HL-60 (cell line): ENCODE measurements at regions not wholly inside any gene's neighbourhood (a gene's known extent, or its start where the extent isn't known, plus 50 kb on each side); places are given as distances from the start of the nearest gene placed in this dataset.

Experiments used
- DNase-seq, 2 experiments: peaks; one replicate each; pipeline ENCODE4 v3.0.0-alpha.2; 2010 to 2020; ENCODE audit warnings: low read depth in 1 of 2, low spot score in 1 of 2
- H3K27ac ChIP-seq: fragments of 250-450 bp; sonication (Bioruptor Pico); replicated peaks from 2 replicates; pipeline ENCODE4 v1.5.1; 2020; ENCODE audit warnings: mild to moderate bottlenecking, moderate library complexity
- H3K27me3 ChIP-seq: fragments of 250-450 bp; sonication (Bioruptor Pico); 2 replicates; pipeline ENCODE4 v1.5.1; 2021; ENCODE audit warnings: mild to moderate bottlenecking, moderate library complexity; ENCODE audit not compliant: insufficient read depth, poor library complexity, severe bottlenecking
- H3K4me3 ChIP-seq: replicated peaks from 2 replicates; pipeline ENCODE4 v1.5.1; 2011; ENCODE audit warnings: mild to moderate bottlenecking, control low read depth, low read length; ENCODE audit not compliant: insufficient read depth
- GABPA ChIP-seq: IDR thresholded peaks from 2 replicates; pipeline ENCODE4 v1.6.1; 2012; ENCODE audit warnings: low read depth
- POLR2AphosphoS5 ChIP-seq: IDR thresholded peaks from 2 replicates; pipeline ENCODE4 v1.6.1; 2012; ENCODE audit warnings: low read depth
- SPI1 ChIP-seq: IDR thresholded peaks from 2 replicates; pipeline ENCODE4 v1.6.1; 2012; ENCODE audit warnings: low read depth, mild to moderate bottlenecking, borderline replicate concordance
- TF ChIP-seq, protein P1 (sequence below): IDR thresholded peaks from one replicate; pipeline ENCODE4 v1.5.1; 2011; ENCODE audit warnings: low read length, control low read depth, inconsistent platforms; ENCODE audit not compliant: insufficient read depth
- TF ChIP-seq, protein P2 (sequence below): IDR thresholded peaks from 2 replicates; pipeline ENCODE4 v1.6.1; 2012; ENCODE audit warnings: low read depth; ENCODE audit not compliant: insufficient replicate concordance

DNA sequence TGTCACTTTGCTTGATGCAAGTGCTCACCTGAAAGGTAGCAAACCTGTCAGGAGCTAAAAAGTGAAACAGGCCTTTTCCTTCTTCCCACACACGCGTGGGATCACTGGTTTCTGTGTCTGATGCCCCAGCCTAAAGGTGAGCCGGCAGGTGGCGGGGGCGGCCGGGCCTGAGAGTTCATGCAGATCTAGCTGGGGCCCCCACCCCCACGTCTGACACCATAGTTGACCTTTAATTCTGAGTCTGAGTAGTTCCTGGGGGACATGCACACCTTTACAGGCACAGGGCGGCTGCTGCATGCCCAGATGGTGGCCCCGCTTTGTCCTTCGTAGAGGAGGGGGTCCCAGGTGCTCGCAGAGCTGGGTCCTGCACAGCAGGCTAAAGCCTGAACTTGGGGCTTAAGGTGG is 345.3 kb downstream of the TEX29 start:
- DNase-seq: no peak
- TF ChIP-seq, protein P1, sequence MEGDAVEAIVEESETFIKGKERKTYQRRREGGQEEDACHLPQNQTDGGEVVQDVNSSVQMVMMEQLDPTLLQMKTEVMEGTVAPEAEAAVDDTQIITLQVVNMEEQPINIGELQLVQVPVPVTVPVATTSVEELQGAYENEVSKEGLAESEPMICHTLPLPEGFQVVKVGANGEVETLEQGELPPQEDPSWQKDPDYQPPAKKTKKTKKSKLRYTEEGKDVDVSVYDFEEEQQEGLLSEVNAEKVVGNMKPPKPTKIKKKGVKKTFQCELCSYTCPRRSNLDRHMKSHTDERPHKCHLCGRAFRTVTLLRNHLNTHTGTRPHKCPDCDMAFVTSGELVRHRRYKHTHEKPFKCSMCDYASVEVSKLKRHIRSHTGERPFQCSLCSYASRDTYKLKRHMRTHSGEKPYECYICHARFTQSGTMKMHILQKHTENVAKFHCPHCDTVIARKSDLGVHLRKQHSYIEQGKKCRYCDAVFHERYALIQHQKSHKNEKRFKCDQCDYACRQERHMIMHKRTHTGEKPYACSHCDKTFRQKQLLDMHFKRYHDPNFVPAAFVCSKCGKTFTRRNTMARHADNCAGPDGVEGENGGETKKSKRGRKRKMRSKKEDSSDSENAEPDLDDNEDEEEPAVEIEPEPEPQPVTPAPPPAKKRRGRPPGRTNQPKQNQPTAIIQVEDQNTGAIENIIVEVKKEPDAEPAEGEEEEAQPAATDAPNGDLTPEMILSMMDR: no peak
- no peak for TF ChIP-seq SPI1
- TF ChIP-seq, protein P2, sequence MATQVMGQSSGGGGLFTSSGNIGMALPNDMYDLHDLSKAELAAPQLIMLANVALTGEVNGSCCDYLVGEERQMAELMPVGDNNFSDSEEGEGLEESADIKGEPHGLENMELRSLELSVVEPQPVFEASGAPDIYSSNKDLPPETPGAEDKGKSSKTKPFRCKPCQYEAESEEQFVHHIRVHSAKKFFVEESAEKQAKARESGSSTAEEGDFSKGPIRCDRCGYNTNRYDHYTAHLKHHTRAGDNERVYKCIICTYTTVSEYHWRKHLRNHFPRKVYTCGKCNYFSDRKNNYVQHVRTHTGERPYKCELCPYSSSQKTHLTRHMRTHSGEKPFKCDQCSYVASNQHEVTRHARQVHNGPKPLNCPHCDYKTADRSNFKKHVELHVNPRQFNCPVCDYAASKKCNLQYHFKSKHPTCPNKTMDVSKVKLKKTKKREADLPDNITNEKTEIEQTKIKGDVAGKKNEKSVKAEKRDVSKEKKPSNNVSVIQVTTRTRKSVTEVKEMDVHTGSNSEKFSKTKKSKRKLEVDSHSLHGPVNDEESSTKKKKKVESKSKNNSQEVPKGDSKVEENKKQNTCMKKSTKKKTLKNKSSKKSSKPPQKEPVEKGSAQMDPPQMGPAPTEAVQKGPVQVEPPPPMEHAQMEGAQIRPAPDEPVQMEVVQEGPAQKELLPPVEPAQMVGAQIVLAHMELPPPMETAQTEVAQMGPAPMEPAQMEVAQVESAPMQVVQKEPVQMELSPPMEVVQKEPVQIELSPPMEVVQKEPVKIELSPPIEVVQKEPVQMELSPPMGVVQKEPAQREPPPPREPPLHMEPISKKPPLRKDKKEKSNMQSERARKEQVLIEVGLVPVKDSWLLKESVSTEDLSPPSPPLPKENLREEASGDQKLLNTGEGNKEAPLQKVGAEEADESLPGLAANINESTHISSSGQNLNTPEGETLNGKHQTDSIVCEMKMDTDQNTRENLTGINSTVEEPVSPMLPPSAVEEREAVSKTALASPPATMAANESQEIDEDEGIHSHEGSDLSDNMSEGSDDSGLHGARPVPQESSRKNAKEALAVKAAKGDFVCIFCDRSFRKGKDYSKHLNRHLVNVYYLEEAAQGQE: no peak
- TF ChIP-seq GABPA: no peak
- H3K4me3 ChIP-seq: no peak overlapping the region
- no peak overlapping the region for H3K27ac ChIP-seq
- H3K27me3 ChIP-seq: no peaks in the 10 kb centered on the region

DNA sequence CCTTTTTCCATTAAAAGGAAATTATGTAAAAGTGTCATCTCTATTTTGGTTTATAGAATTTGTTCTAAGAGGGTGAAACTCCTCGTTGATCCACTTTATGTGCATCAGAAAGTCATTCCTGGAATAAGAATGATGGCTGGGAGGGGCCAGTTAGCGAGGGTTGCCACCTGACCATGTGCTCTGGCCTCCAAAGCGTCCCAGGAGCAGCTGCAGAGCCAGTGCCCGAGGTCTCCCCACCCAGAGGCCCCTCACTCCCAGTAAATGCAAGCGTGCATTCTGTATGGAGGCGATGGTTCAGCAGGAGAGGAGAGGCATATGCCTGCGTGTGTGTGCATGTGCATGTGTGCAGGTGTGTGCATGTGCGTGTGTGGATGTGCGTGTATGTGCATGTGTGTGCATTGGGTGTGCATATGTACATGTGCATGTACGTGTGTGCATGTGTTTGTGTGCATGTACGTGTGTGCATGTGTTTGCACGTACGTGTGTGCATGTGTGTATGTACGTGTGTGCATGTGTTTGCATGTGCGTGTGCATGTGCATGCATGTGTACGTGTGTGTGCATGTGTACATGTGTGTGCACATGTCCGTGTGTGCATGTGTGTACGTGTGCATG is 345.8 kb downstream of the TEX29 start:
- Histone ChIP-seq H3K27me3 (no peaks in the 10 kb centered on the region), H3K4me3 (no peak overlapping the region), H3K27ac (no peak overlapping the region)
- no peak for DNase-seq
- TF ChIP-seq SPI1 (no peak), POLR2AphosphoS5 (no peak)
- TF ChIP-seq, protein P1: no peak
- TF ChIP-seq, protein P2: no peak

DNA sequence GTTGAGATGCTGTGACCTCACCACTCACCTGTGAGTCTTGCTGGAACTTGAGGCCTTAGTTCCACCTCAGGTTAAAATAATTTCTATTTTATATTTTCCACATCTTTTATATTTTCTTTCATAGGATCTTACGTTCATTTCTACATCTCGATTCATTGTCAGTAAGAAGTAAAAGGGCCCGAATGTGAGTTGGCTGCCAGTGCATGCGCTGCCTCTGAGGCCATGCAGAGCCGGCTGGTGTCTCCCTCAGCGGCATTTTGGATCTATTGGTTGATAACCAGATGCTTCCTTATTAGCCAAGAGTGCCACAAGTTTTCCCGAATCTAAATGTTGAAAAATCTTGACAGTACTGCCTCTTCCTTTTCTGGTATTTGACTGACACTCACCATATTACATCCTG is 347.3 kb downstream of the TEX29 start:
- Histone ChIP-seq H3K27me3 (no peaks in the 10 kb centered on the region), H3K27ac (no peak overlapping the region), H3K4me3 (no peak overlapping the region)
- TF ChIP-seq POLR2AphosphoS5 (no peak), GABPA (no peak), SPI1 (no peak)
- TF ChIP-seq, protein P1: no peak
- TF ChIP-seq, protein P2: no peak
- DNase-seq: peak in 1 of 2 experiments; percentile 0
